ENCODE measurements at regions not wholly inside any gene's neighbourhood (a gene's known extent, or its start where the extent isn't known, plus 50 kb on each side); places are given as distances from the start of the nearest gene placed in this dataset.

DNA sequence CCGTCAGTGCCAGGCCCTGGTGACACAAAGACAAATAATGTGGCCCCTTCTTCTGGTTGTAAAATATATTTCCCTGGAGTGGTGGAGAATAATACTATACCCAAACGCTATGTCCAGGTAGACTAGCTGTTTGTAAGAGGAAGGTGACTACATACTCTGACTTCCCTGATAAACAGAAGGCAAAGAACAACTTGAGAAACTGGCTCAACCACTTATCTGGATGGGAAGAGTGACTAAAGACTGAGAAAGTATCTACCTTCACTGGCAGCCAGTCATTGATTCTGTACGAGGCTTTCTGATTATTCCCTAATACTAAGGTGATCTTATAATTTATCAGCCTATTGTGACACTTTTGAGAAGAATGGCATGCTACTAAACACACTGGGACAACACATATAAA, 569.7 kb downstream of the EPHA7 start:
- TF ChIP-seq, protein P1, sequence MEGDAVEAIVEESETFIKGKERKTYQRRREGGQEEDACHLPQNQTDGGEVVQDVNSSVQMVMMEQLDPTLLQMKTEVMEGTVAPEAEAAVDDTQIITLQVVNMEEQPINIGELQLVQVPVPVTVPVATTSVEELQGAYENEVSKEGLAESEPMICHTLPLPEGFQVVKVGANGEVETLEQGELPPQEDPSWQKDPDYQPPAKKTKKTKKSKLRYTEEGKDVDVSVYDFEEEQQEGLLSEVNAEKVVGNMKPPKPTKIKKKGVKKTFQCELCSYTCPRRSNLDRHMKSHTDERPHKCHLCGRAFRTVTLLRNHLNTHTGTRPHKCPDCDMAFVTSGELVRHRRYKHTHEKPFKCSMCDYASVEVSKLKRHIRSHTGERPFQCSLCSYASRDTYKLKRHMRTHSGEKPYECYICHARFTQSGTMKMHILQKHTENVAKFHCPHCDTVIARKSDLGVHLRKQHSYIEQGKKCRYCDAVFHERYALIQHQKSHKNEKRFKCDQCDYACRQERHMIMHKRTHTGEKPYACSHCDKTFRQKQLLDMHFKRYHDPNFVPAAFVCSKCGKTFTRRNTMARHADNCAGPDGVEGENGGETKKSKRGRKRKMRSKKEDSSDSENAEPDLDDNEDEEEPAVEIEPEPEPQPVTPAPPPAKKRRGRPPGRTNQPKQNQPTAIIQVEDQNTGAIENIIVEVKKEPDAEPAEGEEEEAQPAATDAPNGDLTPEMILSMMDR (IDR thresholded peaks at IDR 0.05; ENCODE audit: low read length), result no peak
- TF ChIP-seq EZH2 (optimal IDR thresholded peaks at IDR 0.05; ENCODE audit: low read depth, low read length), result no peak
- TF ChIP-seq EZH2phosphoT487 (IDR thresholded peaks at IDR 0.05; ENCODE audit: low read length), result no peak

Data from MM.1S (cell line).